Neural cell (in vitro differentiated cells): ENCODE measurements at regions not wholly inside any gene's neighbourhood (a gene's known extent, or its start where the extent isn't known, plus 50 kb on each side); places are given as distances from the start of the nearest gene placed in this dataset.

Experiments used
- CTCF ChIP-seq: fragments of 450-650 bp; IDR thresholded peaks from 2 replicates; pipeline ENCODE4 v1.5.1; 2014; ENCODE audit warnings: antibody characterized with exemption, mild to moderate bottlenecking, moderate library complexity; ENCODE audit not compliant: poor library complexity, severe bottlenecking
- EZH2 ChIP-seq: fragments of 200-600, 300-800 bp; shearing (Covaris generic), sonication (generic); IDR thresholded peaks from 2 replicates; pipeline ENCODE4 v1.6.1; 2014; ENCODE audit warnings: antibody characterized with exemption, low read length, borderline replicate concordance, mild to moderate bottlenecking; ENCODE audit not compliant: insufficient read depth, poor library complexity, severe bottlenecking
- REST ChIP-seq: IDR thresholded peaks from 2 replicates; pipeline ENCODE4 v1.6.1; 2012; ENCODE audit warnings: borderline replicate concordance
- SMC3 ChIP-seq: fragments of 450-650 bp; conservative IDR thresholded peaks from 2 replicates; pipeline ENCODE4 v1.6.1; 2014; ENCODE audit warnings: antibody characterized with exemption, mild to moderate bottlenecking, moderate library complexity; ENCODE audit not compliant: poor library complexity
- TAF1 ChIP-seq: IDR thresholded peaks from 2 replicates; pipeline ENCODE4 v1.6.1; 2012; ENCODE audit warnings: low read depth

- TF ChIP-seq CTCF (no peak), REST (no peak), TAF1 (no peak), EZH2 (no peak), SMC3 (no peak)
Observed at GRCh38 chr2:9686061-9686460, 55.3 kb upstream of the YWHAQ start.
